HL-60 (cell line): ENCODE measurements at regions not wholly inside any gene's neighbourhood (a gene's known extent, or its start where the extent isn't known, plus 50 kb on each side); places are given as distances from the start of the nearest gene placed in this dataset.

Source experiments
- DNase-seq, 2 experiments: peaks; one replicate each; pipeline ENCODE4 v3.0.0-alpha.2; 2010 to 2020; ENCODE audit warnings: low read depth in 1 of 2, low spot score in 1 of 2
- H3K27ac ChIP-seq: fragments of 250-450 bp; sonication (Bioruptor Pico); replicated peaks from 2 replicates; pipeline ENCODE4 v1.5.1; 2020; ENCODE audit warnings: mild to moderate bottlenecking, moderate library complexity
- H3K27me3 ChIP-seq: fragments of 250-450 bp; sonication (Bioruptor Pico); 2 replicates; pipeline ENCODE4 v1.5.1; 2021; ENCODE audit warnings: mild to moderate bottlenecking, moderate library complexity; ENCODE audit not compliant: insufficient read depth, poor library complexity, severe bottlenecking
- H3K4me3 ChIP-seq: replicated peaks from 2 replicates; pipeline ENCODE4 v1.5.1; 2011; ENCODE audit warnings: mild to moderate bottlenecking, control low read depth, low read length; ENCODE audit not compliant: insufficient read depth
- GABPA ChIP-seq: IDR thresholded peaks from 2 replicates; pipeline ENCODE4 v1.6.1; 2012; ENCODE audit warnings: low read depth
- POLR2AphosphoS5 ChIP-seq: IDR thresholded peaks from 2 replicates; pipeline ENCODE4 v1.6.1; 2012; ENCODE audit warnings: low read depth
- SPI1 ChIP-seq: IDR thresholded peaks from 2 replicates; pipeline ENCODE4 v1.6.1; 2012; ENCODE audit warnings: low read depth, mild to moderate bottlenecking, borderline replicate concordance
- TF ChIP-seq, protein P1 (sequence below): IDR thresholded peaks from one replicate; pipeline ENCODE4 v1.5.1; 2011; ENCODE audit warnings: low read length, control low read depth, inconsistent platforms; ENCODE audit not compliant: insufficient read depth
- TF ChIP-seq, protein P2 (sequence below): IDR thresholded peaks from 2 replicates; pipeline ENCODE4 v1.6.1; 2012; ENCODE audit warnings: low read depth; ENCODE audit not compliant: insufficient replicate concordance

DNA sequence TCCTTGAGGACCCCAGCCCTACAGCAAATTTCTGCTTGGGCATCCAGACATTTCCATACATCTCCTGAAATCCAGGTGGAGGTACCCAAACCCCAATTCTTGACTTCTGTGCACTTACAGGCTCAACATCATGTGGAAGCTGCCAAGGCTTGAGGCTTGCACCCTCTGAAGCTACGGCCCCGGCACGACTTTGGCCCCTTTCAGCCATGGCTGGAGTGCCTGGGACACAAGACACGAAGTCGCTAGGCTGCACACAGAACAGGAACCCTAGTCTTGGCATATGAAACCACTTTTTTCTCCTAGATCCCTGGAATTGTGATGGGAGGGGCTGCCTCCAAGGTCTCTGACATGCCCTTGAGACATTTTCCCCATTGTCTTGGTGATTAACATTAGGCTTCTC lies 1417.7 kb downstream of the ARAP2 start:
- Histone ChIP-seq H3K4me3 (no peak overlapping the region), H3K27me3 (no peaks in the 10 kb centered on the region), H3K27ac (no peak overlapping the region)
- TF ChIP-seq SPI1, result no peak
- no peak for DNase-seq

DNA sequence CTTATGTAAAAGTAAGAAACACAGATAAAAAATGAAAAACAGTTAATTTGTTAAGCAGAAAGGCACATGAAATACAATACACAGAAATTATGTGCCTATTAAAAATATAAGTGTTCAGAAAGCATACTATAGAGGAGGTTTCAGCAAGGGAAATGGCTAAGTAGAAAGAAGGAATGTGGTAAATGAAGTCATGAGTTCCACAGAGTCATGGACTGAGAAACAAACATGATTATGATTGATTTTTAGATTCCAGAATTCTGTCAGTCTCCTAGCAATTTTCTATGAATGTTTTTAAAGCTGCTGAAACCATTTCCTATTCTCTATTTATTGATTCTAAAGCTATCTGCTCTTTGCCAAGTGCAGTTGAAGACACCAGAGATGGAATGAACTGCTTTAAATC lies 1398.4 kb downstream of the ARAP2 start:
- no peak overlapping the region for H3K27ac ChIP-seq
- TF ChIP-seq SPI1 (no peak), POLR2AphosphoS5 (no peak), GABPA (no peak)
- TF ChIP-seq, protein P1, sequence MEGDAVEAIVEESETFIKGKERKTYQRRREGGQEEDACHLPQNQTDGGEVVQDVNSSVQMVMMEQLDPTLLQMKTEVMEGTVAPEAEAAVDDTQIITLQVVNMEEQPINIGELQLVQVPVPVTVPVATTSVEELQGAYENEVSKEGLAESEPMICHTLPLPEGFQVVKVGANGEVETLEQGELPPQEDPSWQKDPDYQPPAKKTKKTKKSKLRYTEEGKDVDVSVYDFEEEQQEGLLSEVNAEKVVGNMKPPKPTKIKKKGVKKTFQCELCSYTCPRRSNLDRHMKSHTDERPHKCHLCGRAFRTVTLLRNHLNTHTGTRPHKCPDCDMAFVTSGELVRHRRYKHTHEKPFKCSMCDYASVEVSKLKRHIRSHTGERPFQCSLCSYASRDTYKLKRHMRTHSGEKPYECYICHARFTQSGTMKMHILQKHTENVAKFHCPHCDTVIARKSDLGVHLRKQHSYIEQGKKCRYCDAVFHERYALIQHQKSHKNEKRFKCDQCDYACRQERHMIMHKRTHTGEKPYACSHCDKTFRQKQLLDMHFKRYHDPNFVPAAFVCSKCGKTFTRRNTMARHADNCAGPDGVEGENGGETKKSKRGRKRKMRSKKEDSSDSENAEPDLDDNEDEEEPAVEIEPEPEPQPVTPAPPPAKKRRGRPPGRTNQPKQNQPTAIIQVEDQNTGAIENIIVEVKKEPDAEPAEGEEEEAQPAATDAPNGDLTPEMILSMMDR, result no peak
- TF ChIP-seq, protein P2, sequence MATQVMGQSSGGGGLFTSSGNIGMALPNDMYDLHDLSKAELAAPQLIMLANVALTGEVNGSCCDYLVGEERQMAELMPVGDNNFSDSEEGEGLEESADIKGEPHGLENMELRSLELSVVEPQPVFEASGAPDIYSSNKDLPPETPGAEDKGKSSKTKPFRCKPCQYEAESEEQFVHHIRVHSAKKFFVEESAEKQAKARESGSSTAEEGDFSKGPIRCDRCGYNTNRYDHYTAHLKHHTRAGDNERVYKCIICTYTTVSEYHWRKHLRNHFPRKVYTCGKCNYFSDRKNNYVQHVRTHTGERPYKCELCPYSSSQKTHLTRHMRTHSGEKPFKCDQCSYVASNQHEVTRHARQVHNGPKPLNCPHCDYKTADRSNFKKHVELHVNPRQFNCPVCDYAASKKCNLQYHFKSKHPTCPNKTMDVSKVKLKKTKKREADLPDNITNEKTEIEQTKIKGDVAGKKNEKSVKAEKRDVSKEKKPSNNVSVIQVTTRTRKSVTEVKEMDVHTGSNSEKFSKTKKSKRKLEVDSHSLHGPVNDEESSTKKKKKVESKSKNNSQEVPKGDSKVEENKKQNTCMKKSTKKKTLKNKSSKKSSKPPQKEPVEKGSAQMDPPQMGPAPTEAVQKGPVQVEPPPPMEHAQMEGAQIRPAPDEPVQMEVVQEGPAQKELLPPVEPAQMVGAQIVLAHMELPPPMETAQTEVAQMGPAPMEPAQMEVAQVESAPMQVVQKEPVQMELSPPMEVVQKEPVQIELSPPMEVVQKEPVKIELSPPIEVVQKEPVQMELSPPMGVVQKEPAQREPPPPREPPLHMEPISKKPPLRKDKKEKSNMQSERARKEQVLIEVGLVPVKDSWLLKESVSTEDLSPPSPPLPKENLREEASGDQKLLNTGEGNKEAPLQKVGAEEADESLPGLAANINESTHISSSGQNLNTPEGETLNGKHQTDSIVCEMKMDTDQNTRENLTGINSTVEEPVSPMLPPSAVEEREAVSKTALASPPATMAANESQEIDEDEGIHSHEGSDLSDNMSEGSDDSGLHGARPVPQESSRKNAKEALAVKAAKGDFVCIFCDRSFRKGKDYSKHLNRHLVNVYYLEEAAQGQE, result no peak

DNA sequence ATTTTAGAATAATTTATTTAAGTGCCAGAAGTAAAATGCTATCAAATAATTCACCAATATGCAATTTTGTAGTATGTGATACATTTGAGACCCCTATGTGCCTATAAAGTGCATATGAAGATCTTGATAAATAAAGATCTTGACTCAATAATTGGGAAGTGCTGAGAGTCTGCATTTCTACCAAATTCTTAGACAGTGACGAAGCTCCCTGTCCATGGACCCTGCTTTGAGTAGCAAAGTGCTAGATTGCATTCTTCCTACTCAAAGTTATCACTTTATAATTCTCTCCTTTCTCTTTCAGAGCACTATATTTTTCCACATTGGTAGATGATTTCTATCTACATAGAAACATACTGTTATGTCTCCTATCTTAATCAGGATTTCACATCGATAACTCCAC lies 1393.9 kb downstream of the ARAP2 start:
- TF ChIP-seq, protein P1, result no peak
- no peak for TF ChIP-seq SPI1
- TF ChIP-seq POLR2AphosphoS5, result no peak
- TF ChIP-seq, protein P2, result no peak
- TF ChIP-seq GABPA, result no peak
- DNase-seq, result no peak
- Histone ChIP-seq H3K4me3 (no peak overlapping the region), H3K27me3 (no peaks in the 10 kb centered on the region), H3K27ac (no peak overlapping the region)

More for the DNA sequence above, 1398.4 kb downstream of the ARAP2 start:
- Histone ChIP-seq H3K27me3 (no peaks in the 10 kb centered on the region), H3K4me3 (no peak overlapping the region)
- DNase-seq, result no peak

DNA sequence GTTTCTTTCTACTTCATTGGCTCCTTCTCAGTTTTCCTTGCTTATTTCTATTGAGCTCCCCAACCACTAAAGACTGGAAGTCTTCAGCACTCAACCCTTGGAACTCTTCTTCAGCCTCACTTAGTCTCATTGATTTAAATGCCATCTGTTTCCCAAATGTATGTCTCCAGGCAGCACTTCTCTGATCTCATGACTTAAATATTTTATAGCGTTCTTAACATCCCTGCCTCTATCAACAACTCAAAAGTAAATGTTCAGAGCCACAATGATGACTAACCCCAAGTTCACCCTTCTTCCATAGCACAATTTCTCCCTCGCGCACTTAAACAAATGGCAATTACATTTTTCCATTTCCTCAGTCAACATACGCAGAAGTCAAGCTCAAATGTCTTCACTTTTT lies 1393.3 kb downstream of the ARAP2 start:
- TF ChIP-seq, protein P1, result no peak
- no peak for TF ChIP-seq GABPA
- TF ChIP-seq SPI1, result no peak
- TF ChIP-seq POLR2AphosphoS5, result no peak
- TF ChIP-seq, protein P2, result no peak

More for the DNA sequence above, 1393.3 kb downstream of the ARAP2 start:
- no peak for DNase-seq
- no peak overlapping the region for H3K27ac ChIP-seq
- no peak overlapping the region for H3K4me3 ChIP-seq
- H3K27me3 ChIP-seq, result no peaks in the 10 kb centered on the region
